ENCODE measurements at regions not wholly inside any gene's neighbourhood (a gene's known extent, or its start where the extent isn't known, plus 50 kb on each side); places are given as distances from the start of the nearest gene placed in this dataset.

DNA sequence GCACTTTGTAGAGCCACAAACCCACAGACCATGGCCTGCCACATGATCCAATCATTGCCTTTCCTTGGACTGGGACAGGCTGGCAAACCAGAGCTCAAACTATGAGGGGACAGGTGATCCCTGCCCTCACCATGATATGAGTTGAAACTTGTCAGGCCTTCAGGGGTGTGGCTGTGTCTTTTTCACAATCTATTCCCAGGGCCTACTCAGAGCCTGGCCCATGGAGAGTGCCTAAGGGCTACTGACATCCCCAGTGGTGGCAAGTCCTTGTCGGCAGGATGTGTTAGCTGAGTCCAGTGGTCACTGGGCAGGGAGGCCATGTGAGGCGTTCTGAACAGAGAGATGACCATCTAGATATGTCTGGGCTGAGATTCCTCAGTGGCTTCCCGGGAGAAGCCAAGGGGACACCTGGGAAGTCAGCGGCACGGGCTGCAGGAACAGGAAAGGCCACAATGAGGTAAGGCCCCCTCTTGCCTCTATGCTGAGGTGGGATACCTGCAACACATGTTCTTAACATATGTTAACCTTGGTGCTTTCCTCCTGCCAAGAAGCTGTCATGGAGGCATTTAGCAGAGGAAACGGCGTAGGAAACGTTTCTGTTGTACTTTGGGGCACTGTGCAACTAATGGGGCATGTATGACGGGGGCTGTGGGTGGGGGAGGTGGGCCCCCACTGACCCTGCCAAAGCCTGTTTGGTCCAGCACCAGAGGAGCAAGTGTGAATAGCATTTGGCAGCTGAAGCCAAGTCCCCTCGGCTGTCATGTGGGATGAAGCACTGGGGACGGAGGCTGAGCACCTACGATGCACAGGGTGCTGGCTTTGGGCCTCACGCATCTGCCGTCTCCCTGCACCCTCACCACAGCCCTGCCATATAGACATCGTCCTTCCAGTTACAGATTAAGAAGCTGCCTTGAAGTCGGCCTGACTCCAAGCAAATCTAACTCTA is 384.0 kb downstream of the RPS24 start:
- POLR2A ChIA-PET = no interaction called here
- Histone ChIP-seq H4K20me1 (ENCODE audit: insufficient read depth, low read length) (no peaks in the 10 kb centered on the region), H2AFZ (ENCODE audit: low read length) (no peak overlapping the region), H3K4me3 (ENCODE audit: low read depth, low read length, poor library complexity, severe bottlenecking) (no peak overlapping the region), H3K36me3 (ENCODE audit: insufficient read depth, low read length) (no peaks in the 10 kb centered on the region), H3K4me2 (ENCODE audit: low read length) (no peak overlapping the region), H3K9me3 (ENCODE audit: low read length) (no peaks in the 10 kb centered on the region), H3K4me1 (ENCODE audit: insufficient read depth, low read length, poor library complexity, severe bottlenecking) (no peaks in the 10 kb centered on the region), H3K79me2 (ENCODE audit: insufficient read depth, low read depth, low read length) (no peaks in the 10 kb centered on the region), H3K27ac (ENCODE audit: low read depth, low read length, poor library complexity, severe bottlenecking) (no peak overlapping the region), H3K9me2 (ENCODE audit: insufficient read depth, low read length) (no peaks in the 10 kb centered on the region)
- no TSS peak for BruUV-seq (replicated peaks)
- TF ChIP-seq, protein P1, sequence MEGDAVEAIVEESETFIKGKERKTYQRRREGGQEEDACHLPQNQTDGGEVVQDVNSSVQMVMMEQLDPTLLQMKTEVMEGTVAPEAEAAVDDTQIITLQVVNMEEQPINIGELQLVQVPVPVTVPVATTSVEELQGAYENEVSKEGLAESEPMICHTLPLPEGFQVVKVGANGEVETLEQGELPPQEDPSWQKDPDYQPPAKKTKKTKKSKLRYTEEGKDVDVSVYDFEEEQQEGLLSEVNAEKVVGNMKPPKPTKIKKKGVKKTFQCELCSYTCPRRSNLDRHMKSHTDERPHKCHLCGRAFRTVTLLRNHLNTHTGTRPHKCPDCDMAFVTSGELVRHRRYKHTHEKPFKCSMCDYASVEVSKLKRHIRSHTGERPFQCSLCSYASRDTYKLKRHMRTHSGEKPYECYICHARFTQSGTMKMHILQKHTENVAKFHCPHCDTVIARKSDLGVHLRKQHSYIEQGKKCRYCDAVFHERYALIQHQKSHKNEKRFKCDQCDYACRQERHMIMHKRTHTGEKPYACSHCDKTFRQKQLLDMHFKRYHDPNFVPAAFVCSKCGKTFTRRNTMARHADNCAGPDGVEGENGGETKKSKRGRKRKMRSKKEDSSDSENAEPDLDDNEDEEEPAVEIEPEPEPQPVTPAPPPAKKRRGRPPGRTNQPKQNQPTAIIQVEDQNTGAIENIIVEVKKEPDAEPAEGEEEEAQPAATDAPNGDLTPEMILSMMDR (conservative IDR thresholded peaks at IDR 0.05; ENCODE audit: low read length) = no peak
- no peak for TF ChIP-seq EZH2phosphoT487 (IDR thresholded peaks at IDR 0.05; ENCODE audit: borderline replicate concordance, low read depth, low read length)
- intact Hi-C loops (cut with micrococcal nuclease; ENCODE audit: unreplicated experiment) = no loop called here
- CTCF ChIA-PET (ENCODE audit: unreplicated experiment) = no interaction called here
- no peak for DNase-seq (ENCODE audit: low spot score)

DNA sequence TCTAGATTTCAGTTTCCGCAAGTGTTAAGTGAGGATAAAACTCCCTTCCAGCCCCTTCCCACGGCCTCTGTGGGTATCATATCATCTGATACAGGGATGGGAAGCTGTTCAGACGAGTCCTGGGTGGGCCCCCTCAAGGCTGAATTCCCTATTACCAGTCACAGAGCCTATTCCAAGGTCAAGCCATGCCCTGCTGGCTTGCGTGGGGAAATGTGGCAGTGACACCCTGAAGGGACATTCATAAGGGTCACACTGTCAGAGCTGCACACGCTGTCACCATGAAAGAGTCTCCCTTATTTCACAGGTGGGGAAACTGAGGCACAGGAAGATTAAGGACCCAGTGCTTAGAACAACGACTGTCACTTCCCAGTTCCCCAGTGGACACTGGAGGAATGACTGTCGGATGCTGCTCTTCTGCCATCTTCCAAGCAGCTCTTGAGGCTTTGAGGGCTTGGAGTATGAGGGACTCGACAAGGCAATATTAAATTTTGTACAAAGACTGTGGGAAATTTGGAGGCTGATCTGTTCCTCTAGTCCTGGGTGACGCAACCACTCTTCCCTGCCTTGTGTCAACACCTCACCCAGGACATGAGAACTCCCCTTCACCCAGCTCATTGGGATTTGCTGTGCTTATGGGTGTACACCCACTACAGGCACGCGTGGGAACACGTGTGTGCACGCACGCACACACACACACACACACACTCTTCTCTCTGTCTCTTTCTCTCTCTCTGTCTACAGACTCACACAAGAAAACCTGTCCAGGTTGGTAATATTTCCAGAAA is 386.0 kb downstream of the RPS24 start:
- ChIA-PET POLR2A (no interaction called here), CTCF (ENCODE audit: unreplicated experiment) (no interaction called here)
- DNase-seq (ENCODE audit: low spot score) = no peak
- Histone ChIP-seq H3K36me3 (ENCODE audit: insufficient read depth, low read length) (no peaks in the 10 kb centered on the region), H3K9me3 (ENCODE audit: low read length) (no peaks in the 10 kb centered on the region), H3K4me2 (ENCODE audit: low read length) (no peak overlapping the region), H3K4me1 (ENCODE audit: insufficient read depth, low read length, poor library complexity, severe bottlenecking) (no peaks in the 10 kb centered on the region), H3K27ac (ENCODE audit: low read depth, low read length, poor library complexity, severe bottlenecking) (no peak overlapping the region), H3K79me2 (ENCODE audit: insufficient read depth, low read depth, low read length) (no peaks in the 10 kb centered on the region), H4K20me1 (ENCODE audit: insufficient read depth, low read length) (no peaks in the 10 kb centered on the region), H2AFZ (ENCODE audit: low read length) (no peak overlapping the region), H3K9me2 (ENCODE audit: insufficient read depth, low read length) (no peaks in the 10 kb centered on the region), H3K4me3 (ENCODE audit: low read depth, low read length, poor library complexity, severe bottlenecking) (no peak overlapping the region)
- intact Hi-C loops (cut with micrococcal nuclease; ENCODE audit: unreplicated experiment) = no loop called here
- BruUV-seq (replicated peaks) = no TSS peak
- TF ChIP-seq, protein P1 (conservative IDR thresholded peaks at IDR 0.05; ENCODE audit: low read length) = no peak
- TF ChIP-seq EZH2phosphoT487 (IDR thresholded peaks at IDR 0.05; ENCODE audit: borderline replicate concordance, low read depth, low read length) = no peak

Data from OCI-LY7 (cell line).